NCI-H1694 (cell line): ENCODE measurements at regions not wholly inside any gene's neighbourhood (a gene's known extent, or its start where the extent isn't known, plus 50 kb on each side); places are given as distances from the start of the nearest gene placed in this dataset.
"Not testable (repeated sequence)": the region's sequence is repeated elsewhere in the genome, so short reads cannot be mapped to it uniquely, and the experiment has no call there.

ENCODE experiments used
- DNase-seq: peaks from one replicate; lab custom pipeline; 2025; lab: John Stamatoyannopoulos, UW

DNA sequence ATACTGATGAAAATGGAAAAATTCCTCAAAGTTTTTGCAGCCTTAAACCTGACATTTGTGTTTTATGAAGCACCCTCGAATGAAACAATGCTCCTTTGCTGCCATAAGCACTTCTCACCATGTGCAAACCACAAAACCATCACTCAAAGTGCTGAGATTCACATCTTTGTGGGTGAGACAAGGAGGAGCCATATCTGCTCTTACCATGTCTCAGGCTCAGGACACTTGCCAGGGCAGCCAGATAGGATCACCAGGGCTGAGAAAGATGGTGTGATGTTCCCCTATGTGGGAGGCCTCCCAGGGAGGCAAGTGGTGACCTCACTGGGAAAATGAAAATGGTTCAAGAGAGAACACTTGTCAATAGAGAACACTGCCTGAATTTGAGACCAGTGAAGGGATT lies 120.4 kb downstream of the CCDC34 start:
- no peak for DNase-seq

DNA sequence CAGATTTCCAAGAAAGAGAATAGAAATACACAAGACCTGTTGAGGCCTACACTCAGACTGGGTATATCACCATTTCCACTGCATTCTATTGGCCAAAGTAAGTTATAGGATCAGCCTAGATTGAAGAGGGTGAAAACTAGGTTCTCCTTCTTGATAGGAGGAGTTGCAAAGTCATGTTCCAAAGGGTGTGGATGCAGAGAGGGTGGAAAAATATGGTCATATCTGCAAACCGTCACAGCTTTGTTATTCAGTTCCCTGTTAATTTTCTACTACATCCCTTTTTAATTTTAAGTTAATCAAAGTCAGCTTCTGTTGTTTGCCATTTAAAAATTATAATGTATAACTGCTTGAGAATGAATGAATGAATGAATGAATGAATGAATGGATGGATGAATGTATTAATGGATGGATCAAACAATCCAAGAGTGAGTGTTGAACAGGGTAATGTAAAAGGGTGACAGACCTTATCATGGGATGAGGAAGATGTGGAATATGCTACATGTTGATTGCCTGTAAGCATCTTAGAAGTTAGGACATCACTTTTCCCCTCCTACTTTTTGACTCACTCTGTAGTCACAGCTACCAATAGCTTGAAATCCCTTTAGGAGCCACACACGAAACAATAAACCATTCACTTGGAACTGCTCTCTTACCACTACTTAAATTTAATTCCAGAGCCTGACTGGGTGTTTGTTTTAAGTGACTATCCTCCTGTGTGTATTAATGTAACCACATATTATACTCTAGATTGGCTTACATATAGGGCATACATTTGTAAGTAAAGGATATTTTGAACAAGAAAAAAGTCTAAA lies 121.5 kb downstream of the CCDC34 start:
- DNase-seq, result no peak

DNA sequence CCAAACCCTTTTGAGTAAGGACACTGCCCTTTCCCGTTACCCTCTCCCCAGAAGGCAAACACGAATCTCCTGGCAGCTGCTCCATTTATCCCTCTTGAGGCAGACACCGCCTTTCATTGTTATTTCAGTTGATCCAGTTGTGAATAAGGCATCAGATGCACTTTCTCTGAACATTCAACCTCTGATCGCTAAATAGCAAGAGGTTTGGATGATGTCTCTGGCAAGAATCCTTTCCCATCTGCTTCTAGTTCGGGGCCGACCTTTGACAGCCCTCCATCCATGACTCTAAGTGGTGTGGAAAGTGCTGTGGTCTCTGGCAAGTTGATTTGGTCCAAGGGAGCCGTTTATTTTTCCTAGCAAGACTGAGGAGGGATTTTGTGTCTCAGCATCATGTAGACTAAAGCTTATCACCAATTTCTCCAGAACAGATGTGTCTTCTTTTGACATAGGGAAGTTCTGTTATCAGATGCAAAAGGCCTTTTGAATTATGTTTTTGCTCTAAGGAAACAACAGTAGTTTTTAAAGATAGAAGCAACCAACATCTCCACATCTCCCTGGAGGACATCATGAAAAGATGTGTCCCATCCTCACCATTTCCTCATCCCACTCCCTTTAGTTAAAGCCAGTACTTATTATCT lies 123.6 kb downstream of the CCDC34 start:
- no peak for DNase-seq

DNA sequence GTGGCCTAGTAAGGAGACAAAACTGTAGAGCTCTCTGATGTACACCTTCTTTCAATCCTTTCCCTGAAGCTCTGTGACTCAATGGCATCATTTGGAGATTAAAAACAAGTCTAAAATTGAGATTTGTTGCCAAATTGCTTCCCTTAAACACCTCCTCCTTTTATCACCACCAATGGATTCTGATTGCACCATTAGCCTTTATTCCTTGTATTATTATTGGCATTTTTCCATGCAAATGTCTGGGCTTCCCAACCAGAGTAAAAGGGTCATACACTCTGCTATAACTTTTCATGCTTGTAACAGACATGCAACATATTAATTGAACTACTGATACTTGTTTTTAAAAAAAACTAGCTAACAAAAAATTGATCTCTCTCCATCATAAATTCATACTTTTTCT lies 124.2 kb downstream of the CCDC34 start:
- DNase-seq, result no peak

DNA sequence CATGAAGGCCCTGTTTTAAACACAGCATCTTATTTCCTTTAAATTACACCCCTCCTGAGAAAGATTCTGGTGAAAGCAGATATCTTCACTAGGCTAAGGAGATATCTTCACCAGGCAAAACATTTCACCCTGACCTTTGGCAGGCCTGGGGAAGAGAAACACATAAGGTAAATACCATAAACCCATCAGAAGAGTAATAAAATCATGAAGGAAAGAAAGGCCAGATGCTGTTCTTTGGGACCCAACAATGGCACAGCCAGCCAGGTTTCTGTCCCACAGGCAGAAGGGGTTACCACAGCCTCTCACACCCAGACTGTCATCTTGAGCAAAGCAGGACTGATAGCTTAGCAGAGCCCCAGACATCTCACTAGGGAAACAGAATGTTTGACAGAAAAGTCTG lies 125.4 kb downstream of the CCDC34 start:
- DNase-seq, result no peak

DNA sequence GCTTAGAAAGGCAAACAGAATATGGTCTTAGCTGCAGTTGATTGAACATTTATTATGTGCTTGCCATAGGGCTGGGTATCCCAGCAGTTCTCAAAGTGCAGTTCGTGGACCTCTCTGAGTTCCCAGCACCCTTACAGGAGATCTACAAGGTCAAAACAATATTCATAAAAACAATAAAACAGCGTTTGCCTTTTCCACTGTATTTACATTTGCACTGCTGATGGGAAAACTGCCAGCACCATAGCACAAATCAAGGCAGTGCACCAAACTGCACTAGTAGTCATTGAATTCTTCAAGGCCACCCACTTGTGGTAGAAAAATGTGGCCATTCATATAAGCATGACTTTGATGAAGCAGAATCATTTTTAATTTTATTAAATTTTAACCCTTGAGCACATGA lies 128.1 kb downstream of the CCDC34 start:
- no peak for DNase-seq

DNA sequence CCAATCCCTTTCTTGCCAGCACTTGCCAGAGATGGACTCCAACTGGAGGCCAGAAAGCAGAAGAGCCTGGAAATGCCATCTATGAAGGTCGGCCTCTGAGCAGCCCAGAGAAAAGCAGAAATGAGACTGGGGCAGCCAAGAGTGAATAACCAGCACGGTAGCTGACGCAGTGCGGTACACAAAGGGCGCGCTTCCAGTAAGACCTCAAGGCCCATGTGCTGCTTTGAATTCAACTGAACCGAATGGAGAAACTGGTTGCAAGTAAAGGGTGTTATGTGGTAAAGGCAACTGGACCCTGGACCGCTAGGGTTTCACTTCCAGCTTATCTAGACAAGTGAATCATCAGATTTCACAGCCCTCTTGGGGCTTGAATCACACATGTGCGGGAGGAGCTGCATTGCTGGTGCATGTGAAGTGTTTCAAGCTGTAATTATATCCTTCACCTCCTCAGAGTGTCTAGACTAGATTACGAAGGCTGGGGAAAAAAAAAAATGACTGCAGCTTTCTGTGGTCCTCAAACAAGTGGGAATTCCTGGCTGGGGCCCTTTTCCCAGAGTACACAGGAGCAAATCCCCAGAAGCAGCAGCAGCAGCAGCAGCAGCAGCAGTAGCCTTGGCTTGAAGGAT lies 128.9 kb downstream of the CCDC34 start:
- no peak for DNase-seq

DNA sequence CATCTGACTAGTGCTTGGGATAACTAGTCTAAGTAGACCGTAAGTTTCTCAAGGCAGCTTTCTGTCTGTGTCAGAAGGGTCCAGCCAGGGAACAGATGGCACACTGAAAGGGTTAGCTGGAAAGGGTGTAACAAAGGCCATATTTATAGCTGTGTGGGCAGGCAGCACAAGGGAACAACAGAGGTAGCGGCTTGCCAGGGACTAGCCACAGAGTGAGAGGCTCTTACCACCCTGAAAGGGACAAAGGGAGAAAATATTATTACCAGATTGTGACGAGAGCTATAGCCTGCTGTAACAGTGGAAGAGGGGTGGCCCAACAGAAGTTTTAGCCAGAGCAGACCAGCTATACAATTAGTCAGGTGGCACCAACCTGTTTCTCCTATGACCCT lies 129.4 kb downstream of the CCDC34 start:
- no peak for DNase-seq

DNA sequence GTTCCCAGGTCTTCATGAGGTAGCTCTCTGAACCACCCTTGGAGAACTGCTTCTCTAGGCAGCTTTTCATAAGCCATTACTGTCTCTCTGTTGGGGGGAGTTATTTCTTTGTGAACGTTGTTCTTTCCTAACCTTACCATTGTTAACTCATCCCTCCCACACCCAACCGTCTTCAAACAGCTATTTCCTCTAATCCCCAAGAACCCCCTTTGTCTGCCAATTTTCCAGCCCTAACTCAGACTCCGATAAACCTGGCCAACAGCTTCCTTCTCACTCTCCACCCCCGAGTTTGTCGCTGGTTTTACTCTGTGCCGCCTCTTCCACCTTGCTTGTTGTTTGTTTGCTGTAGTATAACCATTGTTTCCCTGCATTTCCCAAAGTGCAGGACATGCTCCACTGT lies 131.5 kb downstream of the CCDC34 start:
- no peak for DNase-seq

DNA sequence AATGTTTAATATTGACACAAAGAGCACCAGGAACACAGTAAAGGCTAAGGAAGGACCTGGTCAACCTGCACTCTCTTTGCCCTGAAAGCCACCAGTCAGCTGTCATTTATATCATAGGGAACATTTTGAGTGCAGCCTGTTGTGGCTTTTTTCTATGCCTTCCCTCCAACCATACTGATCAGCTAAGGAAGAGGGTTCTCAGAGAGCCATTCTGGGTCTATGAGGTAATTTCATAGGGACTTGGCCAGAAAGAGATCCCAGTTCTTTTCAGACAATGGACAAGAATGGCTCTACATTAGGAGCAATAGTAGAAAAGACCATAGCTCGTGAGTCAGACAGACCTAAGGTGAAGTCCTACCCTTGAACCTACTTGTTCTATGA lies 132.8 kb downstream of the CCDC34 start:
- no peak for DNase-seq

DNA sequence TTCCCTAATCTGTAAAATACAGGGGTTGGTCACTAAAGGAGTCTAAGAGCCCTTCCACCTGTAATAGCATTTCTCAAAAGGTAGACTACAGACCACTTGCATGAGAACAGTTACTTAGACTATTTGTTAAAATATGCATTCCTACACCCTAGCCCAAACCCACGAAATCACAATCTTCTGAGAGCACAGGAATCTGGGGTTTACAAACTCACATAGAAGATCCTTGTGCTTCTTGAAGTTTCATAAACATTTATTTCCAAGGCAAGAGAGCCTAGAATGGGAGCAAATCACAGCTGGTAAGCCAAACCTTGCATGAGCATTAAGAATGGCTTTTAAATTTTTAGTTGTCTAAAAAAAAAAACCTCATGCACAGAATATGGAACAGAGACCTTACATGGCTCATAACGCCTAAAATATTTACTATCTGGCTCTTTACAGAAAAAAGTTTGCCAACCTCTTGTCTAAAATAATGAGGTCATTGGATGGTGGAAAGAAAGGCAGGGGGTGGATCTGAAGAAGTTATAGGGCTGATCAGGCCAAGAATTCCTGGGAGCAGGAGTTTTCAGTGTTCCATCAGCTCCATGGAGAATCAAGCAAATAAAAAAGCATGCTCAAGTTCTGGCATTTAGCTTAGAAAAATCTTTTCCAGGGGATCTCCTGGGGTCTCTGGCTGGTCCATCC lies 133.4 kb downstream of the CCDC34 start:
- no peak for DNase-seq

DNA sequence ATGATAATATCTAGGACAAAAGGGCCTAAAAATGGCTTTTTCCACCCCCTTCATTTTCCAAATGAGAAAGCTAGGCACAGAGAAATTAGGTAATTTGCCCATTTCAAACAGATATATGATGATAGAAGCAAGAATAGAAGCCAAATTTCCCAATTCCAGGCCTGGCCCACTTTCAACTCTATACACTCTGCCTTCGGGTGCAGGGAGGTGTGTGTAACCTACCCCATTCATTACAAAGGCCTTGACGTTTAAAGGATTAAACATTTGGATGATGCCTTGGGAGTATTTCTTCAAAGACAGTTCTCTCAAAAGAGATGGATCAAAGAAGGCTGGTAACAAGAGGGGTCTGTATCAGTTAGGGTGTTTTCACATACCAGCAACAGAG lies 134.1 kb downstream of the CCDC34 start:
- no peak for DNase-seq

DNA sequence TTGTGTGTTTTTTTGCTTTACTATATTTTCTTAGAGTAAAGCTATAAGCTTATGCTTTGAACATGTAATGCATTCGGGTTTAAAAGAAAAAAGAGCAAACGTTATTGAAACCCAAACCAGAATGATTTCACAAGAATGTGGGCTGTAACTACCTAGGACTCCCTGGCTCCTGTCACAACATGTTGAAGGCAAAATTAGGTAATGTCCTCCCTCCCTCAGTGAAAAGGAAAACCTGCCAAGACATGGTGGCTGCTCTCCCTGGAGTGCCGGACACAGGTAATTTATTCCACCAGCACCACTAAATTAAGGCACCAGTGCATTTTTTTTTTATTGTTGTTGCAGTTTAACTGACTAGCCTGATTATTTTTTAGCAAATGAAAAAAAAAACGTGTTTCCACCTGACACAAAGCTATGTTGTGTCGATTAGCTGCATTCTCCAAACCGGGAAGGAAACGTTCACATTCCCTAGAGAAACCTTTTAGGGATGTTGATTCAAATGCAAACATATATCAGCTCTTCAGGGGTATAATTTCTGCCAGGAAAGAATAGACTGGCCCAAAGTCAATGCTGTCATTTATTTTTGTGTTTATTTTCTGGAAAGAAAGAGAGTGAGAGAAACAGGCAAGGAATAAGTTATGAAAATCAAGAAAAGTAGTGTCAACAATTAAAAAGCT lies 134.6 kb downstream of the CCDC34 start:
- no peak for DNase-seq

DNA sequence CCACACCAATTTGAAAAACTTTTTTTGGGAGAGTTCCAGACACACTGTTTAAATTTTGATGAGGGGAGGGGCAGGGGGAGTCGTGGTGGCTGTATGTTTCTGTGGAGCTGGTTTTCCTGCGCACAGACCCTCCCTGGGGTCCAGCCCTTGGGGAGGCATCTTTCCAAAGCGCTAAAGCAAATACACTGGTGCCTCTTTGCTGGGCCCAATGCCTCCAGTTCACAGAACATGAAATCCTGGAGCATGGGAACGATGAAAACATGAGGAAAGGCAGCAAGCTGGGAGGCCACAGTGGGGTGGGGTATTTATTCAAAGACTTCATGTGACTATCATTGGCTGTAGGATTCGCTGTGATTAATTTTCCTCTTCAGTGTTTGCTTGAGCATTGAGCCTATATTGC lies 135.3 kb downstream of the CCDC34 start:
- no peak for DNase-seq

DNA sequence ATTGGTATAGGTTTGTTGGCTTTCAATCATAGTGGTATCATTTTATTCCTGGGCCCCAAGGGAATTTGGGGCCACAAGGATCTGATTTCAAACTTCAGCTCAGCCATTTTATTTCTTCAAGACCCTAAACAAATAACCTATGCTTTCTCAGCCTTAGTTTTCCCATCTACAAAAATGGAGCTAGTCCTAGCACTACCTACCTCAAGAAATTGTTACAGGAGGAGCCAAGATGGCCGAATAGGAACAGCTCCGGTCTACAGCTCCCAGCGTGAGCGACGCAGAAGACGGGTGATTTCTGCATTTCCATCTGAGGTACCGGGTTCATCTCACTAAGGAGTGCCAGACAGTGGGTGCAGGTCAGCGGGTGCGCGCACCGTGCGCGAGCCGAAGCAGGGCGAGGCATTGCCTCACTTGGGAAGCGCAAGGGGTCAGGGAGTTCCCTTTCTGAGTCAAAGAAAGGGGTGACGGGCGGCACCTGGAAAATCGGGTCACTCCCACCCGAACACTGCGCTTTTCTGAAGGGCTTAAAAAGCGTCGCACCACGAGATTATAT lies 143.5 kb downstream of the CCDC34 start:
- DNase-seq, result not testable (repeated sequence)

DNA sequence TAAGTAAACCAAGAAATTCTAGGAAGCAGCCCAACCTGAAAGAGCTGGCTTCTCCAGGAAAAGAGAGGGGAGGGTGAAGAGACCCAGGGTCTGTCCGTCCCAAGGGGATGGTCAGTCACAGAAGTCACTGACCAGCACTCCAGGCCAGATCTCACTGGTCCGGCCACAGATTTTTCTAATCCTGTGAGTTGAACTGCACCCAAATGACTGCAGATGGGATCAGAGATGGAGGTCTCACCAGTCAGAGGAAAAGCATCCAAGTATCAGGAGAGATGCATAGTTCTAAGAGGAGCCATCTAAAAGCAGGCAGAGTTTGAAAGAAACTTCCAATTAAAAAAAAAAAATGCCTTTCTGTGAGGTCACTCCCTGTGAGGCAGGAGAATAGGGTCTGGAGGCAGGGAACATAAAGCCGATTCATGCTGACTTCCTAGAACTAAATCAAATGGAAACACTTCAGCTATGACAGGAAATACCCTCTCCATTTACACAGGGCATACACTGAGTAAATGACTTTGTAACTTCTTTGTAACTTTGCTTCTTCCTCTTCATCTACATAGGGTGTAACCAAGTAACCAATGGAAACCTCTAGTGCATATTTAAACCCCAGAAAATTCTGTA lies 144.5 kb downstream of the CCDC34 start:
- no peak for DNase-seq

DNA sequence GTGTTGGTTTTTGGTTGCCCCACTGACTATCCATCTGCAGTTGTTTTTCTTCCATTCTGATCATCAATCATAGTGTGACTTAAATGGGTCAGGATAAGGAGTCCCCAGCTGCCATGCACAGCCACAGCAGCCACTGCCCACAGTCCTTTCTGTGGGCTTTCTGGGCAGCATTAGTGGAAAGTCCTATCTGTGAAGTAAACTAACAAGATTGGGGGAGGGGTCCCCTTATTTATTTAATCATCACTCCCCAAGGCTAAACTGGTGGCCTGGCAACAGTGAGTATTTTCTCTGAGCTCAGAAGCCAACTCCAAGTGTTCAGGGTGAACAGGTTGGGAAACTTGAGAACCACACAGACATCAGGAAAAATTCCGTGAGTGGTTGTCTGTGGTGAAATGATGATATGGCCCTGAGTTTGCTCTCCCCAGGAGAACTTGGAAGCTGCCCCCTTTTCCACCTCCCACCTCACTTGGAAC lies 145.0 kb downstream of the CCDC34 start:
- DNase-seq, result peak; percentile 54

DNA sequence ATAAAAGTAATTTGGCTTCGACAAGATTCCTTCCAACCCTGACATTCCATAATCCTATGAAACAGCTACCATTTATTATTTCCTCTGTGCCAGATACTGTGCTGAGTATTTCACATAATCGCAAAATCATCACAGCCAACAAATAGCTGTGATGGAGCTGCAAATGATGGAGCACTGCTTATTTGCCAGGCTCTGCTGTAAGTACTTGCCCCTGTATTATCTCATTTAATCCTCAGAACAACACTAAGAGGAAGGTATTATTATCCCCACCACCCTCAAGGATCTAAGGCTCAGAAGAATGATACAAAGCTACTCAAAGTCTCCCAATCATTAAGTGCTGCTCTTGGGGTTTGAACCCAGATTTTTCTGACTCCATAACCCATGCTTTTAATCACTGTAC lies 145.5 kb downstream of the CCDC34 start:
- no peak for DNase-seq

DNA sequence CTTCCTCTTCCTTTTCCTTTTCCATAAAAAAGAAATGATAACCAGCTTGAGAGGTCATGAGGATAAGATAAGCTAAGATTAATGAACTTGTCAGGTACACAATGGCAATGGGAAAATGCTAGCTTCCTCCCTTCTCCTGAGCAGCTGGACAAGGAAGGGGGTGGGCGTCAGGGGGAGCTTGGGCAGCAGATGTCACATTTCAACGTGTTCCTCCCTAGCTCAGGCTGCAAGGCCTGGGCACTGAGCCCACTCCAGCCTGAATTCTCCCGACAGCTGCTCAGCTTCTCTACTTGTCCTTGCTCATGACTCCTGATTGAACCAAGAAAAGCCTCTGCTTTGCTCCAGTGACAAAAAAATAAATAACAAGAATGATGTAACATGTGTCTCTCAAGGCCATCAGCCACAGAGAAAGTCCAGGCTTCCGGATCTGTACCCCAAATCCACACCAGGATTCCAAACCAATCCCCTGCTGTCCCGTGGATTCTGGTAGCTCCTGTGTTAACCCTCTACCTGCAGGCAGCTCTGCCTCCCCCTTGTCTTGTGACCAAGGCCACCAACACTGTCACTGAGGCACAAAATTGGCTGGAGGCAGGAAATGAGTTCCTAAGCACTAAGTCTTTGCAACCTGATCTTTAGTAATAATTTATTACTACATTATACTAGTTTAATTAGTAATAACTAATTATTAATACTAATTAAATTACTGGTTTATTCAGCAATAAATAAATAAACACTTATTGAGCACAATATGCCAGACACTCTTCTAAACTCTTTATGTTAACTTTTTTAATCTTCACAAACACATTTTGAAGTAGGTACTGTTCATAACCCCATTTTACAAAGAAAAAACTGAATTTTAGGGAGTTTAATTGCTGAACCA lies 146.5 kb downstream of the CCDC34 start:
- DNase-seq, result peak; percentile 91
